Breast epithelium (tissue), 4 donors: ENCODE measurements at regions not wholly inside any gene's neighbourhood (a gene's known extent, or its start where the extent isn't known, plus 50 kb on each side); places are given as distances from the start of the nearest gene placed in this dataset.

Experiments used
- DNase-seq, 2 donors: peaks; one replicate each; pipeline ENCODE4 v3.0.0-alpha.2; 2019; ENCODE audit warnings: low spot score in 2 of 2
- H3K27ac ChIP-seq, 2 donors: fragments of 200-600 bp; sonication (generic) in 1 of 2; one replicate each; pipeline ENCODE4 v1.5.1; 2016 to 2019; ENCODE audit warnings: mild to moderate bottlenecking in 1 of 2
- H3K27me3 ChIP-seq, 2 donors: fragments of 200-600 bp; sonication (generic) in 1 of 2; one replicate each; pipeline versions ENCODE4 v1.5.1 to v1.6.0; 2017 to 2019; ENCODE audit warnings: control low read depth in 1 of 2, mild to moderate bottlenecking in 1 of 2
- H3K36me3 ChIP-seq: fragments of 200-600 bp; one replicate; pipeline ENCODE4 v1.5.1; 2019
- H3K4me1 ChIP-seq, 2 donors: fragments of 200-600 bp; sonication (generic); one replicate each; pipeline ENCODE4 v1.5.1; 2016 to 2019; ENCODE audit warnings: control low read depth in 1 of 2
- H3K4me3 ChIP-seq, 3 donors: fragments of 200-600 bp; sonication (generic); 1 replicate in 2 of 3; 2 replicates in 1 of 3; pipeline ENCODE4 v1.5.1; 2016 to 2019; ENCODE audit warnings: mild to moderate bottlenecking in 3 of 3, moderate library complexity in 2 of 3
- H3K9me3 ChIP-seq, 2 donors: fragments of 200-600 bp; sonication (generic) in 1 of 2; one replicate each; pipeline ENCODE4 v1.5.1; 2016 to 2019; ENCODE audit warnings: control low read depth in 1 of 2
- POLR2A ChIP-seq: fragments of 450-650 bp; IDR thresholded peaks from one replicate; pipeline ENCODE4 v1.6.1; 2016; ENCODE audit warnings: antibody characterized with exemption, mild to moderate bottlenecking, moderate library complexity
- POLR2AphosphoS5 ChIP-seq, 3 donors: sonication (generic); formaldehyde crosslinking; IDR thresholded peaks; one replicate each; pipeline ENCODE4 v1.6.1; 2017; ENCODE audit warnings: antibody characterized with exemption in 3 of 3
- intact Hi-C: fragments of 100-400 bp; cut with DNase I; formaldehyde crosslinking; loops from one replicate; pipeline ENCODE4 v1.15.1; 2023; ENCODE audit warnings: low total_unique reads
- TF ChIP-seq, protein P1 (sequence below), 3 donors: fragments of 450-650 bp; IDR thresholded peaks; one replicate each; pipeline ENCODE4 v1.5.1; 2016 to 2017; ENCODE audit warnings: antibody characterized with exemption in 3 of 3, mild to moderate bottlenecking in 3 of 3, moderate library complexity in 3 of 3

DNA sequence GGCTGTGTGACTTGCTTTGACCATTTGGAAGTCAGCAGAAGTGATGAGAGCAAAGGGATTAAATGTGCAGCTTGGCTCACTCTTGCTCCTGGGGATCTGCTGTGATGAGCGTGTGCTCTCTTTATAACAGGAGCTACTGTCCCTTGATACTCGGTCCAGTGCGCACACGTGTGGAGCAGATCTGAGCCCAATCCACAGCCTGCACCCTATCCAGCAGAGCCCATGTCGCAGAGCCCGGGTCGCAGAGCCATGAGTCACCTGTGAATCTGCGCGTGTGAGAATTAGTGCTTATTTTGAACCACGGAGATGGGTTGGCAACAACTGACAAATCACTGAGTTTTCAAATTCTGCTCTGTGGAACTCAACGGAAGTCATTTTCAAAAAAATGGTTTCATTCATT lies 291.0 kb upstream of the SULF2 start:
- no peaks in the 10 kb centered on the region for H3K27me3 ChIP-seq
- H3K4me3 ChIP-seq = no peak overlapping the region
- H3K36me3 ChIP-seq = no peaks in the 10 kb centered on the region
- DNase-seq = no peak
- no peak overlapping the region for H3K27ac ChIP-seq
- no peaks in the 10 kb centered on the region for H3K9me3 ChIP-seq
- H3K4me1 ChIP-seq = no peaks in the 10 kb centered on the region
- TF ChIP-seq, protein P1, sequence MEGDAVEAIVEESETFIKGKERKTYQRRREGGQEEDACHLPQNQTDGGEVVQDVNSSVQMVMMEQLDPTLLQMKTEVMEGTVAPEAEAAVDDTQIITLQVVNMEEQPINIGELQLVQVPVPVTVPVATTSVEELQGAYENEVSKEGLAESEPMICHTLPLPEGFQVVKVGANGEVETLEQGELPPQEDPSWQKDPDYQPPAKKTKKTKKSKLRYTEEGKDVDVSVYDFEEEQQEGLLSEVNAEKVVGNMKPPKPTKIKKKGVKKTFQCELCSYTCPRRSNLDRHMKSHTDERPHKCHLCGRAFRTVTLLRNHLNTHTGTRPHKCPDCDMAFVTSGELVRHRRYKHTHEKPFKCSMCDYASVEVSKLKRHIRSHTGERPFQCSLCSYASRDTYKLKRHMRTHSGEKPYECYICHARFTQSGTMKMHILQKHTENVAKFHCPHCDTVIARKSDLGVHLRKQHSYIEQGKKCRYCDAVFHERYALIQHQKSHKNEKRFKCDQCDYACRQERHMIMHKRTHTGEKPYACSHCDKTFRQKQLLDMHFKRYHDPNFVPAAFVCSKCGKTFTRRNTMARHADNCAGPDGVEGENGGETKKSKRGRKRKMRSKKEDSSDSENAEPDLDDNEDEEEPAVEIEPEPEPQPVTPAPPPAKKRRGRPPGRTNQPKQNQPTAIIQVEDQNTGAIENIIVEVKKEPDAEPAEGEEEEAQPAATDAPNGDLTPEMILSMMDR (IDR thresholded peaks at IDR 0.05) = no peak
- TF ChIP-seq POLR2A = no peak
- no peak for TF ChIP-seq POLR2AphosphoS5 (IDR thresholded peaks at IDR 0.05)
- intact Hi-C loops = no loop called here

GRCh38 chr20:48075591-48076174 lies 290.4 kb upstream of the SULF2 start:
- Histone ChIP-seq H3K4me1 (no peaks in the 10 kb centered on the region), H3K9me3 (no peaks in the 10 kb centered on the region), H3K4me3 (no peak overlapping the region), H3K27me3 (no peaks in the 10 kb centered on the region), H3K36me3 (no peaks in the 10 kb centered on the region), H3K27ac (no peak overlapping the region)
- no peak for TF ChIP-seq POLR2A
- TF ChIP-seq, protein P1 (IDR thresholded peaks at IDR 0.05) = no peak
- no peak for TF ChIP-seq POLR2AphosphoS5 (IDR thresholded peaks at IDR 0.05)
- intact Hi-C loops = no loop called here
- no peak for DNase-seq

DNA sequence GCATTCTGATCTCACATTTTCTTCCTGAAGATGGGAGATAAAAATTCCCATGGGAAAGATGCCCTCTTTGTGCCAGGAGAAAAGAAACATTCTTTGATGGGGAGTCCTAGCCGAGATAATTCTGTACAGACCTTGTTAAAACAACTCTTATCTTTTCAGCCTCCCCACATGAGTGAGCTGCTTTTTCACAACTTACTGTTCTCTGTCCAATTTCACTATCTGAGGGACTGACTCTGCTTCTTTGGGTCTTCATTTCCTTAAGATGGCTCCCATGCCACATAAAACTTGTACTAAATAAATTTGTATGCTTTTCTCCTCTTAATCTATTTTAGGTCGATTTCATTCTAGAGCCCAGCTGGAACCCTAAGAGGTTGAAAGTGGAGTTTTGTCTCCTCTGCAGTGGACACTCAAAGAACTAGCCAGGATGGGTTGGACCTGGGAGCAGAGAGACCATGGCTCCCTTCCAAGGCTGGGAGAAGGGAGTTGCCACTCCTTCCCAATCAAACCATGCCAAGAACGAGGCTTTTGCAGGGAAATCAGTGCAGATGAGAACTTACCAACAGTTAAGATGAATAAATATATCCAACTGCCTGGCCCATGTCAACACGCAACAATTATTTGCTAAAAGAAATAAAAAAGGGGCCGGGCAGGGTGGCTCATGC lies 285.8 kb upstream of the SULF2 start:
- Histone ChIP-seq H3K4me3 (no peak overlapping the region), H3K27ac (no peak overlapping the region), H3K4me1 (no peaks in the 10 kb centered on the region), H3K36me3 (no peaks in the 10 kb centered on the region), H3K27me3 (no peaks in the 10 kb centered on the region), H3K9me3 (no peaks in the 10 kb centered on the region)
- DNase-seq = no peak
- TF ChIP-seq POLR2A (no peak), POLR2AphosphoS5 (IDR thresholded peaks at IDR 0.05) (no peak)
- TF ChIP-seq, protein P1 (IDR thresholded peaks at IDR 0.05) = no peak
- intact Hi-C loops = no loop called here

DNA sequence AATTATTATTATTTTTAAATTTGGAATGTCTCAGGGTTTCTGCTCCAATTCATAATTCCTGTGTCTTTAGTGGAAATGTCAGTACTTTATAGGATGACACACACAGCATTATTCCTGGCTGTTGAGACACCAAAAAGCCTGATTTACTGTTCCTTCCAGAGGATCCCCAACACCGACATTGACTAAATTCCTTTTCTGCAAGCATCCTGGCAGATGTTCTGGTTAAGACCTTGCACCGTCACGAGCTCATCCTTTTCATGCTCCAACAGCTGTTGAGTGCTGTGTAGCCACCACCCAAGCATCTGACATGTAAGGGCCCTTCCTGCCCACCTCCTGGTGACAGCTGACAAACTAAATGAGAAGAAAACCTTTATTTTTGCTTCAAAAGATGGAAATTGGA lies 284.3 kb upstream of the SULF2 start:
- H3K4me3 ChIP-seq = no peak overlapping the region
- intact Hi-C loops = no loop called here
- H3K9me3 ChIP-seq = no peaks in the 10 kb centered on the region
- TF ChIP-seq POLR2A = no peak
- no peaks in the 10 kb centered on the region for H3K4me1 ChIP-seq
- H3K36me3 ChIP-seq = no peaks in the 10 kb centered on the region
- no peak for DNase-seq
- H3K27me3 ChIP-seq = no peaks in the 10 kb centered on the region
- H3K27ac ChIP-seq = no peak overlapping the region

DNA sequence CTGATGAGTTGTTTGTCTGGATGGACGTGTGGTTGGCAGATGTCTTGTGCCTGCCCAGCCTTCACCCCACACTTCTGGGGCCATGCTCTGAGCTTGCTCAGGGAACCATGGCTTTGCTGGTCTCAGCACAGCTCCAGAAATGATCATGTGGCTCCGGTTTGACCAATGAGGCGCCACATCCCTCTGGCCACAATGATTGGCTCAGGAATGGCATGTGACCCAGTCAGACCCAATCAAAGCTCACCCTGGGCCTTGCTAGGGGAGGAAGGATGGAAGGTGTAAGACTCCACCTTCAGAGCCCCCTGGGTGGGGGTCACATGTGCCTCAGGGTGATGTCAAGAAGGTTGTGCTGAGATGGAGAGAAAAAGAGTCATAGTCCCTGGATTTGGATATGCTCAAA lies 281.6 kb upstream of the SULF2 start:
- DNase-seq = no peak

More for the DNA sequence above, 281.6 kb upstream of the SULF2 start:
- Histone ChIP-seq H3K27ac (no peak overlapping the region), H3K27me3 (no peaks in the 10 kb centered on the region), H3K4me1 (no peaks in the 10 kb centered on the region), H3K9me3 (no peaks in the 10 kb centered on the region), H3K4me3 (no peak overlapping the region), H3K36me3 (no peaks in the 10 kb centered on the region)
- TF ChIP-seq POLR2A = no peak
- TF ChIP-seq, protein P1 (IDR thresholded peaks at IDR 0.05) = no peak
- TF ChIP-seq POLR2AphosphoS5 (IDR thresholded peaks at IDR 0.05) = no peak
- intact Hi-C loops = no loop called here
